ENCODE measurements at regions not wholly inside any gene's neighbourhood (a gene's known extent, or its start where the extent isn't known, plus 50 kb on each side); places are given as distances from the start of the nearest gene placed in this dataset.

GRCh38 chr10:31081937-31082840 is 50.5 kb upstream of the ZNF438 start:
- no peak for DNase-seq (ENCODE audit: low read depth)

DNA sequence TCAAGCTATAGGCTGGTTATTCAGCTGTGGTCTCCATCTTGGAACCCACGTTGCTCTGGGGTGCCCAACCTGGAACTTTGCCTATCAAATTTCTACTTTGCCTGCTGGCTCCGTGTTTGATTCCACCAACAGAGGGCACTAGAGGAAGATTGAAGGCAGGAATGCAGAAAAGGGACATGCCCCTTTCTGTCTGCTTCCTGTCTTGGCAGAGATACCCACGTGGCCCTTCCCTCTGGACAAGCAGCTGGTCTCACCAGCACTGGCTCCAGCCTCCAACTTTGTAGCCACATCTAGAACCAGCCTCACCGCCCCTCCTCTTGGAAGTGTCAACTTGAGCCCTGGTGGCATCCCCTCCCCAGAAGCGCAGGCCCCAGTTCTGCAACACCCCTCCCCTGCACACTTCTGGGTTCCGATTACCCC is 52.1 kb upstream of the ZNF438 start:
- DNase-seq (ENCODE audit: low read depth) = peak; percentile 59

GRCh38 chr10:31087011-31087410 is 55.3 kb upstream of the ZNF438 start:
- DNase-seq (ENCODE audit: low read depth) = no peak

GRCh38 chr10:31087851-31088250 is 56.2 kb upstream of the ZNF438 start:
- no peak for DNase-seq (ENCODE audit: low read depth)

GRCh38 chr10:31090894-31091607 is 59.4 kb upstream of the ZNF438 start:
- DNase-seq (ENCODE audit: low read depth) = no peak

- DNase-seq (ENCODE audit: low read depth) = no peak
Measured at GRCh38 chr10:31095677-31096560, 64.3 kb upstream of the ZNF438 start.

DNA sequence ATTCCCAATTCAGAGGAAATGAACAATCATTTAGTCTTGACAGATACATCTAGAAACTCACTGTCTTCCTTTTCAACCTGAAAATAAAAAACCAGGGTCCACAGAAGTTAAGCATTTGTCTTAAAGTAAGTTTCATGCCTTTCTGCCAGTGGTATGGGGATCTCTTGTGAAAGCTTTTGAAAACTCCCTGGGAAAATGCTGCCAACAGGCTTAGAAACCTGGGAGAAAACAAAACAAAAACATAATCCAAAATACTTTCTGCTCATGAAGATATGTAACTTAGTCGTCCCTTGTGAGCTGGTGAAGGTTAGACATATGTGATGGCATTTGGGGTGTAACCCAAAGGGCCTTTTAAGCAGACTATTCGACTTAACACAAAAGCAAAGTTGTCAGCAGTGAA is 66.4 kb upstream of the ZNF438 start:
- no peak for DNase-seq (ENCODE audit: low read depth)

- no peak for DNase-seq (ENCODE audit: low read depth)
Measured at GRCh38 chr10:31099094-31099493, 67.4 kb upstream of the ZNF438 start.

- DNase-seq (ENCODE audit: low read depth) = peak; percentile 41
Measured at GRCh38 chr10:31099664-31100063, 68.0 kb upstream of the ZNF438 start.

DNA sequence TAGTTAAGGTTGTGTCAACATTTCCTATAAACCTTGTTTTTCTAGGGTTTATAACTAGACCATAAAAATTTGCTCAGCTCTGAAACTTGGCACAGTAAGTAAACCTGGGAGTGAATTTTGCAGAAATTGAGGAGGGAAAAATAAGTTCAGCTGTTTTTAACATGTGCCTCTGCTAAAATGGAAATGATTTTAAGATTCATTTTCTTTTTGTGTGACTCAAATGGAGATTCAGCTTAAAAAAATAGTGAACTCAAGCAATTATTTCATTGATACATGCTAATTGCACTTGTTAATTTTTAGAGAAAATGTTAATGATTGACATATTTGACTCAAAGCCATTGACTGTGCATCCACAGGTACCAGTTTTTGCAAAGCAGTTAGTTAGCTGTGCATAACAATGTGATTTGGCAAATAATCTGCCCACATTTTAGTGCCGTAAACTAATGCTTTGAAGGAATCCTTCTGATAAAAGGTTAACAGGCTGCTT is 68.5 kb upstream of the ZNF438 start:
- no peak for DNase-seq (ENCODE audit: low read depth)

DNA sequence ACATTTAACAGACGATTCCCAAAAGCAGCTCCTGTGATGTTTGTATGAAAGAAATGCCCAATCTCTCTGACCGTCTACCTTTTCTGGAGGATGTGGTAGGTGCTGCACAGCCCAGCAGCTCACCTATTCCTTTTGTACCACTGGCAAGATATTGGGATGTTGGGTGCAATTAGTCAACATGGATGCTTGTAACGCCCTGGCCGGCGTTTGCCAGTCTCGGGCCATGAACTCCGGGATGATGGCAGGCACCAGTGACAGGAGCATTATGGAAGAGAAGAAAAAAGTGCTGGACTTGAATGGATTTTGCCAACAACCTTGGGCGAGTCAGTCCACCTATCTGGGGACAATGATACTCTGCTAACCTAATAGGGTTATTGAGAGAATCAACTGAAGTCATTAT is 69.0 kb upstream of the ZNF438 start:
- no peak for DNase-seq (ENCODE audit: low read depth)

DNA sequence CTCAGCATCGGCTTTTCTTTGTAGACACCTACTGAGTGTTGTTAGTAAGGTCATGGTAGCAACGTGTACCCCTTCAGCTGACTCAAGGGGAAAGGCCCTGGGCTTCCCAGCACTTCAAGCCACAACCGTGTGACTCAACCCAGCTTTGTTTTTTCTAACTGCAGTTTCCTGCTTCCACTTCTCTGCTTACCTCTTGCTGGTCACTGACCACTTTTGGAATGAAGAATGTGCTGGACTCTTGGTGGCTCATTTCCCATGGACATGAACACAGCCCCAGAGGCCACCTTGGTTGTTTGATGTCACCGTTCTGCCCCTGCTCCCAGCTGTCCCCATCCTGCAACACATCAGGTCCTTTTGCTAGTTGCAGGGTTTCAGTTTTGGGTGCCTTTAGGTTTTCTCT is 69.5 kb upstream of the ZNF438 start:
- DNase-seq (ENCODE audit: low read depth) = peak; percentile 63

DNA sequence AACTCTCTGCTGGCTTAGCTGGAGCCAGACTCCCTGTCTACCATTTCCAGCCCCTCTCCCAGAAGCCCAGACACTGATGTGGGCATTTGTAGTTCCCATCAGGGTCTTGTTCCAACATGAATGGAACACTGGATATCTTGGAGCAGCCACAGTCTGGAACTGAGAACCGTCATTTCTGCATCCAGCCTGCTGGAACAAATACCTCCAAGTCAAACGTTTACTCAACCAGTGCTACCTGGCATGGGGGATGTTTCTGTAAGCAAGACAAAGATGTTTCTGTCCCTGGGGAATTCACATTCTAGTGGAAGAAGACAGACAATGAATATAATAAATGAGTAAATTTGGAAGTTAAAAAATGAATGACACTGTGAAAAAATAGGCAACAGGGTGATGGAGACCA is 70.8 kb upstream of the ZNF438 start:
- no peak for DNase-seq (ENCODE audit: low read depth)

GRCh38 chr10:31103112-31103511 is 71.4 kb upstream of the ZNF438 start:
- DNase-seq (ENCODE audit: low read depth) = no peak

DNA sequence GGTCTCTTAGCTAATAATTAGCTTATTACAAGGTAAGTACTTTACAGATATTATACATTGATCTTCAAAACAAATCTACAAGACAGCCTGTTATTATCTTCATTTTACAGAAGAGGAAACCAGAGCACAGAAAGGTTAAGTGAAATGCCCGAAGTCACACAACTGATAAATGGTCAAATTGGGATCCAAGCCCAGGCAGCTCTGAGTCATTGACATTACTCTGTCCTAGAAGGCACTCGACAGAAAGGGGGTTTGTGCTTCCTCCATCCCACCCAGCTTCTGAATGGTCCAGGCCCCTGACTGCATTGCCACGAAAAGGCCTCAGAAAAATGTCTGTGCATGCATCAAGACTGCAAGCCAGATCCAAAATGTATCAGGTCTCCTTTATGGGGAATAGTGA is 81.3 kb upstream of the ZNF438 start:
- no peak for DNase-seq (ENCODE audit: low read depth)

DNA sequence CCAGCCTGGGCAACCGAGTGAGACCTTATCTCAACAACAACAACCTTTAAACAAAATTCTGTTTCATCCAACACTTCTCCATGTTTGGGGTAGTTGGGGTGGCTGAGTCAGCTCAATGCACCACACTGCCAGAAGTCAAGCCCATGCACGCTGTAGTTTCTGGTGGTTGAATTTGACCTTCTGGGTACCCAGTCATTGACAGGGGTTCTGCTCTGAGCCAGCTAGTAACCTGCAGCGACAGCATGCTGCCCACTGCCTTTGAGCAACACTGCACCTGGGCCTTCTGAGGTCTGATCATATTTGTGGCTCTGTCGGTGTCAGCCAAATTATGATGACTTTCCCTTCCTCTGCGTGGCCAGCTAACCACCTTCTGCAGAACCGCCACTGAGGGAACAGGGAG is 84.6 kb upstream of the ZNF438 start:
- no peak for DNase-seq (ENCODE audit: low read depth)

DNA sequence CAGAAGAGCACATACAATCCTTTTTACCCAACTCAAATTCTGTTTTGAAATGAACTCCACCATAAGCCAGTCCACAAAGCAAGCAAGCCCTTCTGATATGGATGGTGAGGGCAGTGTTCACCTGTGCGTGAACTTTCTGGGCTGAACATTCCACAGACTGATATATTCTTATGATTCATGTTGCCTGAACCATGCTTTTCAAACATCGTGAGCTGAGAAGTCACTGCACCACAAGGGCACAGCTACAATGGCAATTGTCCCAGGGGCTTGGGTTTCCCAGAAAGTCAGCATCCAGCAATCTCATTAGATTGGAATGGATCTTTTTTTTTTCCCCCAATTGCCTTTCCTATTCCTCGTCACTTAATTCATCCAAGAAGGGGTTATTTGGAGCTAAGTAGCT is 86.9 kb upstream of the ZNF438 start:
- DNase-seq (ENCODE audit: low read depth) = no peak

DNA sequence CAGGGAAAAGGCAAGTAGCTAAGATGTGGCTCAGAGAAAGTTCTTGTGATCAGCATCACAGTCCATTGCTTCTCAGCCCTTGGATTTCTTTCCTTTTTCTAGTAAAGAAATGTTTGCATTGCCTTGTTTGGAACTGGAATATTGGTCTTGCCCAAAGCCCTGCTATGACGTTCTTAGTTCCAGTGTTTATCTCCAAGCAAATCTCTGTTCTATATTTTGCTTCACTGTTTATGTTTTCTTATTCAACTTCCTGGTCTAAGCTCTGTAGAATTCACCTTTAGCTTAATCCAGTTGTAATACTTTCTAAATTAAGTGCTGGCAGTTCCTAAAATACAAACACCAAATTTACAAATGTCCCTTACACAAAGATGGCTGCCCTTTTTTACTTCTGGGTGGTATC is 88.7 kb upstream of the ZNF438 start:
- no peak for DNase-seq (ENCODE audit: low read depth)

GRCh38 chr10:31120961-31121685 is 89.5 kb upstream of the ZNF438 start:
- DNase-seq (ENCODE audit: low read depth) = no peak

- no peak for DNase-seq (ENCODE audit: low read depth)
Measured at GRCh38 chr10:31121757-31122577, 90.3 kb upstream of the ZNF438 start.

DNA sequence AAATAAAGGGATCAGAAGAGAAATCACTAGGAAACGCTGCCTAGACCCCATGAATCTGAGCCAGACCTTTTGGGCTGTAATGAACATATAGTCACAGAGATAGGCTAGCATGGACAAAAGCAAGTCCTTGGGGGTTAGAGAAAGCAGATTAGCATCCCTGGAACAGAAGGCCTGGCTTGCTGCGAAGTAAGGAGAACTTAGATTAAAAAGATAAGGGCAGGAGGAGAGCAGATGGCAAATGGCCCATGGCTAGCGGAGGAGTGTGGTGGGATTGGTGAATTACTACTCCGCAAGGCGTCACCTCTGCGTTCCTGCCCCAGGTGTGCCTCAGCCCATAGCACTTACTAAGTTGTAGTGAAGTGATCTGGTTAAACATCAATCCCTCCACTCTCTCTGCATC is 92.3 kb upstream of the ZNF438 start:
- no peak for DNase-seq (ENCODE audit: low read depth)
